Lower leg skin (tissue), 4 donors: ENCODE measurements at regions not wholly inside any gene's neighbourhood (a gene's known extent, or its start where the extent isn't known, plus 50 kb on each side); places are given as distances from the start of the nearest gene placed in this dataset.

Experiments used
- DNase-seq, 2 donors: peaks; one replicate each; pipeline ENCODE4 v3.0.0-alpha.2; 2019; ENCODE audit warnings: low spot score in 2 of 2
- H3K4me3 ChIP-seq: fragments of 200-600 bp; sonication (generic); 2 replicates; pipeline ENCODE4 v1.5.1; 2017; ENCODE audit warnings: mild to moderate bottlenecking, low read depth; ENCODE audit not compliant: poor library complexity, severe bottlenecking
- POLR2A ChIP-seq, 2 donors: fragments of 450-650 bp; IDR thresholded peaks; one replicate each; pipeline ENCODE4 v1.6.1; 2016 to 2017; ENCODE audit warnings: antibody characterized with exemption in 2 of 2, mild to moderate bottlenecking in 1 of 2, moderate library complexity in 1 of 2
- WGBS, 2 donors: methylation state at CpG; one replicate each; pipeline ENCODE4 v1.1.5; 2018; 5-methylcytosine and 5-hydroxymethylcytosine counted together
- intact Hi-C: fragments of 100-400 bp; cut with DNase I; formaldehyde crosslinking; loops from one replicate; pipeline ENCODE4 v1.15.0; 2023; ENCODE audit warnings: low total_unique reads
- TF ChIP-seq, protein P1 (sequence below), 3 donors: fragments of 450-650 bp; IDR thresholded peaks; one replicate each; pipeline ENCODE4 v1.5.1; 2016; ENCODE audit warnings: antibody characterized with exemption in 3 of 3, mild to moderate bottlenecking in 3 of 3, moderate library complexity in 2 of 3

DNA sequence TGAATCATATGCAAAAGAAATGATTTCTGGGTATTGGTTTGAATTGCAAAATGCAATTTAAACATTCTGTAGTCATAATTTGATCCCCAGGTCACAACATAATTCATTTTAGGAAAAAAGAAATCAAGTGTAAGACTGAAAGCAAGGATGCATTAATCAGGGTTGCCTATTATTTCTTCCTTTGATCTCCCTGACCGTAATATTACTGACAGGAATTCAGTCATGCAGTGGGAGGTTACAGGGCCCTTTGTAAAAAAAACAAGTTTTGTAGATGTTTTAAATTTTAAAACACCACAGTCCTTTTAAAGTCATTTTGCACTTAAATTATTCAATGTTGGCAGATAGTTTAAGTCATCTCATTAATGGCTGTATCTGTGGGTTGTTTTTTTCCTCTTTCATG, 263.0 kb upstream of the NCAM2 start:
- no peak for DNase-seq
- WGBS, 2 donors: 62 to 66% methylated on average over 1 of the region's 1 CpG
- no peak for TF ChIP-seq POLR2A (IDR thresholded peaks at IDR 0.05)
- TF ChIP-seq, protein P1, sequence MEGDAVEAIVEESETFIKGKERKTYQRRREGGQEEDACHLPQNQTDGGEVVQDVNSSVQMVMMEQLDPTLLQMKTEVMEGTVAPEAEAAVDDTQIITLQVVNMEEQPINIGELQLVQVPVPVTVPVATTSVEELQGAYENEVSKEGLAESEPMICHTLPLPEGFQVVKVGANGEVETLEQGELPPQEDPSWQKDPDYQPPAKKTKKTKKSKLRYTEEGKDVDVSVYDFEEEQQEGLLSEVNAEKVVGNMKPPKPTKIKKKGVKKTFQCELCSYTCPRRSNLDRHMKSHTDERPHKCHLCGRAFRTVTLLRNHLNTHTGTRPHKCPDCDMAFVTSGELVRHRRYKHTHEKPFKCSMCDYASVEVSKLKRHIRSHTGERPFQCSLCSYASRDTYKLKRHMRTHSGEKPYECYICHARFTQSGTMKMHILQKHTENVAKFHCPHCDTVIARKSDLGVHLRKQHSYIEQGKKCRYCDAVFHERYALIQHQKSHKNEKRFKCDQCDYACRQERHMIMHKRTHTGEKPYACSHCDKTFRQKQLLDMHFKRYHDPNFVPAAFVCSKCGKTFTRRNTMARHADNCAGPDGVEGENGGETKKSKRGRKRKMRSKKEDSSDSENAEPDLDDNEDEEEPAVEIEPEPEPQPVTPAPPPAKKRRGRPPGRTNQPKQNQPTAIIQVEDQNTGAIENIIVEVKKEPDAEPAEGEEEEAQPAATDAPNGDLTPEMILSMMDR (IDR thresholded peaks at IDR 0.05): no peak
- intact Hi-C loops: no loop called here
- no peak overlapping the region for H3K4me3 ChIP-seq

DNA sequence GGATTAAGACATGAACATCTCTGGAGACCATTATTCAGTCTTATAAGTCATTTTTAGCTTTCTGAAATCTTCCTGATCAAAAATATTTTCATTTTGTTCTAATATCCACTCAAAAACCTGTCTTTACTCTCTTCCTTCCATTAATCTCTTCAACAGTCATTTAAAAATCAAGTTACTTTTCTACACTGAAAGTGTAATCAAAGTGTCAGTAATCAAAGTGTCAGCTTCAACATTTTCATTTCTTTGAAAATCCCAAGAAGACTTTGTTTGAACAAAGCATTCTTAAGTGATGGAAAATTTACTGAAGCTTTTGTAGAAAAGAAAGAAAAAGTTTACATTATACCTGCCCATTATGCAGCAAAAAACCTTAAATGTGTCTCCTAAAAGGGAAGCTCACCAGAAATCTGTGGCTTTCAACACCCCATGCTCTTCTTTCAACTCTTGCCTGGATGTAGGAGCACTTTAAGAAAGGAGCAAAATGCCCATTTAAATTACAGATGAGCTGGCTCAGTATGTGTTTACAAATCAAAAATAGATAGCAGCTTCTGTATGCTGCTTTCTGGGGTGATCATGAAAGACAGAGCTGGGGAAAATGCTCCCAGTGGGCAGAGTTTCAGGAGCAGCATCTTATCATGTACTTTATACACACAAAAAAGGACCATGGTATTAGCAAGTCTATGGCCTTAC, 260.8 kb upstream of the NCAM2 start:
- H3K4me3 ChIP-seq: no peak overlapping the region
- intact Hi-C loops: no loop called here
- DNase-seq: no peak
- TF ChIP-seq, protein P1 (IDR thresholded peaks at IDR 0.05): no peak
- TF ChIP-seq POLR2A (IDR thresholded peaks at IDR 0.05): no peak

DNA sequence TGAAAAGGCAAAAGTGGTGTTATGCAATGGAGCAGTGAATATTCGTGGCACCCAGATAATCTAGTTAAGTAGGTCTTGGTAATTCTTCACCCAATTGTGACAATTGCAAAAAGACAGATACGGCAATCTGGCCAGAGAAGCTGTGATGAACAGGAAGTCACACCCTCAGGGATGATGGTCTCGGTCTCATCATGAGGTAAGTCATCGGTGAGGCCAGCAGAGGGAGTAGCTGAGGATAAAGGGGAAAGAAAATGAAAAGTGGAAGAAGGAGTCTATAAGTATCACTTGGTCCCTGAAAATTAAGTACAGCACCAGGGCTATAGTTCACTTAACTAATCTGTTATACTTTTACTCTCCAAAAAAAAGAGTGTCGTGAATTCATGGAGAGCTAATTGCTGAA, 258.8 kb upstream of the NCAM2 start:
- TF ChIP-seq POLR2A (IDR thresholded peaks at IDR 0.05): no peak
- TF ChIP-seq, protein P1 (IDR thresholded peaks at IDR 0.05): no peak
- intact Hi-C loops: no loop called here
- 74 to 80% methylated on average over 5 of the region's 5 CpGs for WGBS, 2 donors
- no peak for DNase-seq
- no peak overlapping the region for H3K4me3 ChIP-seq

DNA sequence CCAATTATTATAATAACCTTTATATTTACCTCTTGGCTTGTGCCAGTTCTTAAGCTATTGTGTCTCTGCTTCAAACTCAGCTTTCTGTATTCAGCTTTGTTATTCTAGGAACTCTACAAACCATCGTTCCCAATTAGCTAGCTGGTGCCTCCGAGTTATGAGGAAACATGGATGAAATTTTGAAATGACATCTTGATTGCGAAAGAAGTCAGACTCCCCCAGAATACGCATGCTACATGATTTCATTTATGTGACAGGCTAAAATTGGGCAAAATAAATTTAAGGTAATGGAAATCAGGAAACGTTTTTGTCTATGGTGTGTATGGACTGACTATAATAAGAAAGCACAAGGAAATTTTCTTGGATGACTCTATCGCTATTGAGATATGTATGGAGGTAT, 256.8 kb upstream of the NCAM2 start:
- TF ChIP-seq, protein P1 (IDR thresholded peaks at IDR 0.05): no peak
- no peak for TF ChIP-seq POLR2A (IDR thresholded peaks at IDR 0.05)
- no peak overlapping the region for H3K4me3 ChIP-seq
- WGBS, 2 donors: 84 to 86% methylated on average over 6 of the region's 6 CpGs
- no peak for DNase-seq
- intact Hi-C loops: no loop called here

DNA sequence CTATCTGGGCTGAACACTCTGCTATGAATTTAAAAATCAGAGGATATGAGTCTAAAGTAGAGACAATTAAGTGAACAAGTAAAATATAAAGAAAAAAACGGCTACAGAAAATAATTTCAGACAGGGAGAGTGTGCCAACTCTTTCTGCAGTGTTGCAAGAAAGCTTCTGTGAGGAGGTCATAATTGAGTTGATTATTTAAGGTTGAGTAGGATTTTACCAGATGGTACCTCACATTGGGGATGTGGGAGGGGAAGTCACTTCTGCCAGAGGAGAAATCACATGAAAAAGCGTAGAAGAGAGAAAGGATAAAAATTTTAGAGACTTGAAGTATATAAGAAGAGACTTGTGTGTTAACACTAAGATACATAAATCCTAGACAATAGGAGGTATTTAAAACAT, 238.0 kb upstream of the NCAM2 start:
- intact Hi-C loops: no loop called here
- no peak overlapping the region for H3K4me3 ChIP-seq
- no peak for DNase-seq
- TF ChIP-seq, protein P1 (IDR thresholded peaks at IDR 0.05): no peak
- no peak for TF ChIP-seq POLR2A (IDR thresholded peaks at IDR 0.05)
- 63 to 77% methylated on average over 2 of the region's 2 CpGs for WGBS, 2 donors

DNA sequence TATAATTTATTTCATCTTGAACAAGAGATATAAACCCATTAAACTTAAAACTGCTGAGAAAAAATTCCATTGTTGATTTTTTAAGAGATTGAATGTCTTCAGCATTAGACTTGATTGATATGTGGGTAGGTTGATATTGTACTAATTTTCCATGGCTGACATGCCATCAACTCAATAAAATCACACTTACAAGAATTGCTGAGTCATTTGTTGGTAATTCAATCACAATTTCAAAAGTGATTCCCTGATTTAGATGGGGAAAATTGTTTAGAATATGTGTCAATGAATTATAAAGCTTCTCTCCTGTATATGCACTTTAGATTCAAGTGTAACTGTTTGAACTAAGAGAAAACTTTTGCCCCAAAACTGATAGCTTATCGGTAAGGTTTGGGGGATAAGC, 223.5 kb upstream of the NCAM2 start:
- no peak overlapping the region for H3K4me3 ChIP-seq
- DNase-seq: no peak
- TF ChIP-seq, protein P1 (IDR thresholded peaks at IDR 0.05): no peak
- TF ChIP-seq POLR2A (IDR thresholded peaks at IDR 0.05): no peak
- intact Hi-C loops: no loop called here
- 95% methylated on average over 1 of the region's 1 CpG for WGBS, 2 donors
